GM23338 (cell line): ENCODE measurements at regions not wholly inside any gene's neighbourhood (a gene's known extent, or its start where the extent isn't known, plus 50 kb on each side); places are given as distances from the start of the nearest gene placed in this dataset.

Source experiments
- CREB1 ChIP-seq: fragments of 250-450 bp; sonication (Bioruptor Pico); IDR thresholded peaks from 2 replicates; pipeline ENCODE4 v1.5.0; 2020; ENCODE audit warnings: low read depth, mild to moderate bottlenecking, moderate library complexity
- CTCF ChIP-seq, 2 experiments: fragments of 200-600 bp in 1 of 2; sonication (generic) in 1 of 2; conservative IDR thresholded peaks; 2 replicates each; pipeline versions ENCODE4 v1.5.1 to v1.6.1; 2016 to 2017; ENCODE audit warnings: antibody characterized with exemption in 2 of 2, low read depth in 2 of 2, mild to moderate bottlenecking in 2 of 2, moderate library complexity in 1 of 2
- ETS1 ChIP-seq: IDR thresholded peaks from 2 replicates; pipeline ENCODE4 v1.6.1; 2016; ENCODE audit warnings: antibody characterized with exemption
- EZH2 ChIP-seq: fragments of 200-600 bp; sonication (generic); IDR thresholded peaks from one replicate; pipeline ENCODE4 v1.8.0; 2017; ENCODE audit warnings: antibody characterized with exemption, mild to moderate bottlenecking, low read depth; ENCODE audit not compliant: unreplicated experiment
- EZH2phosphoT487 ChIP-seq: fragments of 200-600 bp; sonication (generic); IDR thresholded peaks from one replicate; pipeline ENCODE4 v1.8.1; 2018; ENCODE audit warnings: antibody characterized with exemption; ENCODE audit not compliant: unreplicated experiment
- JUNB ChIP-seq: IDR thresholded peaks from one replicate; pipeline ENCODE4 v1.6.1; 2016; ENCODE audit warnings: antibody characterized with exemption; ENCODE audit not compliant: unreplicated experiment
- NANOG ChIP-seq: IDR thresholded peaks from 2 replicates; pipeline ENCODE4 v1.6.1; 2016; ENCODE audit warnings: antibody characterized with exemption, borderline replicate concordance
- POLR2AphosphoS5 ChIP-seq: IDR thresholded peaks from 2 replicates; pipeline ENCODE4 v1.6.1; 2016; ENCODE audit warnings: antibody characterized with exemption, low read depth
- REST ChIP-seq: IDR thresholded peaks from one replicate; pipeline ENCODE4 v1.6.1; 2018; ENCODE audit warnings: antibody characterized with exemption; ENCODE audit not compliant: unreplicated experiment
- STAT1 ChIP-seq: IDR thresholded peaks from one replicate; pipeline ENCODE4 v1.6.1; 2016; ENCODE audit warnings: antibody characterized with exemption; ENCODE audit not compliant: unreplicated experiment
- ZNF114 ChIP-seq: fragments of 250-450 bp; sonication (Bioruptor Pico); IDR thresholded peaks from 2 replicates; pipeline ENCODE4 v1.5.0; 2020; ENCODE audit warnings: mild to moderate bottlenecking, moderate library complexity
- ZNF331 ChIP-seq: fragments of 250-450 bp; sonication (Bioruptor Pico); IDR thresholded peaks from 2 replicates; pipeline ENCODE4 v1.5.0; 2020; ENCODE audit warnings: low read depth, mild to moderate bottlenecking, moderate library complexity
- ZNF462 ChIP-seq: fragments of 250-450 bp; sonication (Bioruptor Pico); IDR thresholded peaks from 2 replicates; pipeline ENCODE4 v1.5.0; 2020; ENCODE audit warnings: mild to moderate bottlenecking, moderate library complexity

GRCh38 chr3:1501406-1502115 lies 408.7 kb downstream of the CNTN6 start:
- no peak for TF ChIP-seq EZH2
- TF ChIP-seq CREB1 = no peak
- no peak for TF ChIP-seq REST
- no peak for TF ChIP-seq ETS1
- TF ChIP-seq CTCF (conservative IDR thresholded peaks at IDR 0.05; ENCODE audit: low read depth in 2 of 2) = no peak
- no peak for TF ChIP-seq EZH2phosphoT487
- no peak for TF ChIP-seq POLR2AphosphoS5
- no peak for TF ChIP-seq ZNF331
- TF ChIP-seq JUNB = no peak
- no peak for TF ChIP-seq STAT1
- TF ChIP-seq NANOG = no peak
- TF ChIP-seq ZNF462 (CRISPR knock-in tag) = no peak
- no peak for TF ChIP-seq ZNF114 (CRISPR knock-in tag)
